ENCODE measurements at regions not wholly inside any gene's neighbourhood (a gene's known extent, or its start where the extent isn't known, plus 50 kb on each side); places are given as distances from the start of the nearest gene placed in this dataset.

- Mint-ChIP-seq H3K27me3 (no peaks in the 10 kb centered on the region), H3K4me1 (ENCODE audit: low read depth in 2 of 2) (peaks cover 0 to 19% of the 10 kb centered on the region in 2 donors), H3K9me3 (peaks cover 0 to 1% of the 10 kb centered on the region in 2 donors), H3K27ac (no peak overlapping the region), H3K36me3 (ENCODE audit: insufficient read depth) (no peaks in the 10 kb centered on the region), H3K4me3 (no peak overlapping the region)
- DNase-seq (no peak), ATAC-seq (replicated peaks) (no peak)
Measured at GRCh38 chr14:34038358-34039057, 87.6 kb upstream of the EGLN3 start.

- no peak overlapping the region for H3K4me3 Mint-ChIP-seq
- ATAC-seq (replicated peaks) = no peak
- no peaks in the 10 kb centered on the region for H3K36me3 Mint-ChIP-seq (ENCODE audit: insufficient read depth)
- H3K27ac Mint-ChIP-seq = no peak overlapping the region
- peaks cover 0 to 6% of the 10 kb centered on the region in 2 donors for H3K9me3 Mint-ChIP-seq
- H3K27me3 Mint-ChIP-seq = no peaks in the 10 kb centered on the region
- DNase-seq = no peak
- peaks cover 0 to 10% of the 10 kb centered on the region in 2 donors for H3K4me1 Mint-ChIP-seq (ENCODE audit: low read depth in 2 of 2)
Measured at GRCh38 chr14:34036319-34036766, 85.5 kb upstream of the EGLN3 start.

GRCh38 chr14:34035934-34036250 is 85.0 kb upstream of the EGLN3 start:
- ATAC-seq (replicated peaks) (no peak), DNase-seq (no peak)
- H3K27me3 Mint-ChIP-seq = no peaks in the 10 kb centered on the region
- H3K27ac Mint-ChIP-seq = no peak overlapping the region
- H3K36me3 Mint-ChIP-seq (ENCODE audit: insufficient read depth) = no peaks in the 10 kb centered on the region
- peaks cover 0 to 8% of the 10 kb centered on the region in 2 donors for H3K4me1 Mint-ChIP-seq (ENCODE audit: low read depth in 2 of 2)
- peaks cover 0 to 7% of the 10 kb centered on the region in 2 donors for H3K9me3 Mint-ChIP-seq
- H3K4me3 Mint-ChIP-seq = no peak overlapping the region

- ATAC-seq (replicated peaks) = no peak
- peaks cover 0 to 7% of the 10 kb centered on the region in 2 donors for H3K9me3 Mint-ChIP-seq
Measured at GRCh38 chr14:34035177-34035933, 84.5 kb upstream of the EGLN3 start.

GRCh38 chr14:34034447-34035176 is 83.7 kb upstream of the EGLN3 start:
- Mint-ChIP-seq H3K4me1 (ENCODE audit: low read depth in 2 of 2) (peaks cover 0 to 8% of the 10 kb centered on the region in 2 donors), H3K4me3 (no peak overlapping the region), H3K27me3 (no peaks in the 10 kb centered on the region), H3K27ac (no peak overlapping the region), H3K9me3 (peaks cover 0 to 7% of the 10 kb centered on the region in 2 donors), H3K36me3 (ENCODE audit: insufficient read depth) (no peaks in the 10 kb centered on the region)
- ATAC-seq (replicated peaks) (no peak), DNase-seq (no peak)

More at GRCh38 chr14:34035177-34035933, 84.5 kb upstream of the EGLN3 start:
- no peak for DNase-seq
- H3K27ac Mint-ChIP-seq = no peak overlapping the region
- no peaks in the 10 kb centered on the region for H3K27me3 Mint-ChIP-seq
- no peak overlapping the region for H3K4me3 Mint-ChIP-seq
- no peaks in the 10 kb centered on the region for H3K36me3 Mint-ChIP-seq (ENCODE audit: insufficient read depth)
- H3K4me1 Mint-ChIP-seq (ENCODE audit: low read depth in 2 of 2) = peaks cover 0 to 8% of the 10 kb centered on the region in 2 donors

GRCh38 chr14:34032720-34033119 is 81.8 kb upstream of the EGLN3 start:
- ATAC-seq (replicated peaks) = no peak
- Mint-ChIP-seq H3K27ac (no peak overlapping the region), H3K27me3 (no peaks in the 10 kb centered on the region), H3K4me3 (no peak overlapping the region), H3K4me1 (ENCODE audit: low read depth in 2 of 2) (no peaks in the 10 kb centered on the region), H3K36me3 (ENCODE audit: insufficient read depth) (no peaks in the 10 kb centered on the region), H3K9me3 (peaks cover 0 to 5% of the 10 kb centered on the region in 2 donors)
- no peak for DNase-seq

GRCh38 chr14:34030864-34031263 is 80.0 kb upstream of the EGLN3 start:
- Mint-ChIP-seq H3K36me3 (ENCODE audit: insufficient read depth) (no peaks in the 10 kb centered on the region), H3K27ac (no peak overlapping the region), H3K4me3 (no peak overlapping the region), H3K27me3 (no peaks in the 10 kb centered on the region), H3K4me1 (ENCODE audit: low read depth in 2 of 2) (peaks cover 0 to 3% of the 10 kb centered on the region in 2 donors), H3K9me3 (peaks cover 0 to 7% of the 10 kb centered on the region in 2 donors)
- DNase-seq (no peak), ATAC-seq (replicated peaks) (no peak)

- H3K27me3 Mint-ChIP-seq = no peaks in the 10 kb centered on the region
Measured at GRCh38 chr14:34029921-34030334, 79.1 kb upstream of the EGLN3 start.

GRCh38 chr14:34027990-34028495 is 77.2 kb upstream of the EGLN3 start:
- Mint-ChIP-seq H3K36me3 (ENCODE audit: insufficient read depth) (no peaks in the 10 kb centered on the region), H3K27ac (no peak overlapping the region), H3K4me3 (no peak overlapping the region)

More at GRCh38 chr14:34029921-34030334, 79.1 kb upstream of the EGLN3 start:
- H3K36me3 Mint-ChIP-seq (ENCODE audit: insufficient read depth) = no peaks in the 10 kb centered on the region
- DNase-seq (no peak), ATAC-seq (replicated peaks) (no peak)
- H3K27ac Mint-ChIP-seq = no peak overlapping the region
- peaks cover 0 to 3% of the 10 kb centered on the region in 2 donors for H3K4me1 Mint-ChIP-seq (ENCODE audit: low read depth in 2 of 2)
- H3K9me3 Mint-ChIP-seq = peaks cover 0 to 7% of the 10 kb centered on the region in 2 donors
- H3K4me3 Mint-ChIP-seq = no peak overlapping the region

GRCh38 chr14:34027130-34027989 is 76.5 kb upstream of the EGLN3 start:
- DNase-seq = no peak
- Mint-ChIP-seq H3K27ac (no peak overlapping the region), H3K4me3 (no peak overlapping the region), H3K27me3 (no peaks in the 10 kb centered on the region), H3K36me3 (ENCODE audit: insufficient read depth) (no peaks in the 10 kb centered on the region), H3K4me1 (ENCODE audit: low read depth in 2 of 2) (peaks cover 0 to 3% of the 10 kb centered on the region in 2 donors), H3K9me3 (peaks cover 4 to 7% of the 10 kb centered on the region in 2 donors)
- ATAC-seq (replicated peaks) = no peak

More at GRCh38 chr14:34027990-34028495, 77.2 kb upstream of the EGLN3 start:
- Mint-ChIP-seq H3K4me1 (ENCODE audit: low read depth in 2 of 2) (peaks cover 0 to 3% of the 10 kb centered on the region in 2 donors), H3K27me3 (no peaks in the 10 kb centered on the region), H3K9me3 (peaks cover 4 to 7% of the 10 kb centered on the region in 2 donors)
- DNase-seq (no peak), ATAC-seq (replicated peaks) (no peak)

GRCh38 chr14:34025325-34026017 is 74.6 kb upstream of the EGLN3 start:
- ATAC-seq (replicated peaks) (no peak), DNase-seq (no peak)
- Mint-ChIP-seq H3K9me3 (peaks cover 3 to 4% of the 10 kb centered on the region in 2 donors), H3K4me1 (ENCODE audit: low read depth in 2 of 2) (peaks cover 0 to 3% of the 10 kb centered on the region in 2 donors), H3K27me3 (no peaks in the 10 kb centered on the region), H3K27ac (no peak overlapping the region), H3K36me3 (ENCODE audit: insufficient read depth) (no peaks in the 10 kb centered on the region), H3K4me3 (no peak overlapping the region)

GRCh38 chr14:34024768-34025144 is 73.9 kb upstream of the EGLN3 start:
- Mint-ChIP-seq H3K27ac (no peak overlapping the region), H3K4me3 (no peak overlapping the region), H3K9me3 (peaks cover 3 to 4% of the 10 kb centered on the region in 2 donors), H3K4me1 (ENCODE audit: low read depth in 2 of 2) (peaks cover 0 to 3% of the 10 kb centered on the region in 2 donors), H3K27me3 (no peaks in the 10 kb centered on the region), H3K36me3 (ENCODE audit: insufficient read depth) (no peaks in the 10 kb centered on the region)
- DNase-seq = no peak
- ATAC-seq (replicated peaks) = no peak

Data from effector memory CD8-positive, alpha-beta T cell (primary cell).